HepG2 (cell line): ENCODE measurements at regions not wholly inside any gene's neighbourhood (a gene's known extent, or its start where the extent isn't known, plus 50 kb on each side); places are given as distances from the start of the nearest gene placed in this dataset.

Source experiments
- EP300 ChIP-seq, 3 experiments: sonication (generic) in 1 of 3; formaldehyde crosslinking in 1 of 3; IDR thresholded peaks; 2 replicates each; pipeline versions ENCODE4 v1.5.1 to v1.6.1; 2011 to 2020; ENCODE audit warnings: low read depth in 2 of 3, low read length in 2 of 3, borderline replicate concordance in 1 of 3, improper control_type of control experiment in 1 of 3, mild to moderate bottlenecking in 1 of 3, missing genetic modification reagents in 1 of 3, moderate library complexity in 1 of 3
- SIN3A ChIP-seq: IDR thresholded peaks from 2 replicates; pipeline ENCODE4 v1.6.1; 2011; ENCODE audit warnings: low read depth, mild to moderate bottlenecking, control low read depth, low read length, borderline replicate concordance
- ZFAT ChIP-seq: sonication (generic); formaldehyde crosslinking; conservative IDR thresholded peaks from 2 replicates; pipeline ENCODE4 v1.8.1; 2023; ENCODE audit warnings: missing genetic modification reagents, inconsistent platforms

DNA sequence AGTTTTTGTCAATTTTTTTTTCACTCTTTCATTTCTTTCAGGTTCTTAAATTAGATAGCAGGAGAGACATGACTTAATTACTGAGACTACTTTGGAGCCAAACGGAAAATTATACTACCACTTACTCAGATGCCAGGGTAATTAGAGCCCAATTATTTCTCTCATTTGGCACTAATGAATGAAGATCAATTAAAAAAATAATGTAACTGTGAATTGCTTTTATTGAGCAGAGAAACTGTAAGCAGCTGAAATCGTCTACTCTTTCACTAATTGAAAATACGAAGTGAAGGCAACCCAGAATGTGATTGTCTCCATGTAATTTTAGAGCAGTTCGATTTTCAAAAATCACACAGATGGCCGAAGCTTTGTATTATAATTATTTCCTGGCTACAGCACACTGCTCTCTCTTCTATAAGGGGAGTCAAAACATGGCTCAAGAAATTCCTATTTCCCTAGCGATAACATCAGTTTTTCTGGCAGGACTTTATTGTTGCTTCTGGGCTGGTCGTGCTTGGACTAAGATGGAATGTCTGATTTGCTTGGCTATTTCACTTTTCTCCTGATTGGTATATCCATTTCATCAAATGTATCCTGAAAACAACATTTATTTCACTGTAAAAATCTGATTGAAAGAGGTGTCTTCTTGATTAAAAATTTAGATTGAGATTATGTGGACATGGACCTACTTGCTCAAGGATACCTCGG is 55.8 kb upstream of the PDZRN3 start:
- no peak for TF ChIP-seq ZFAT (CRISPR knock-in tag)
- TF ChIP-seq EP300 (IDR thresholded peaks at IDR 0.05; ENCODE audit: low read depth in 2 of 2, low read length in 2 of 2): no peak
- TF ChIP-seq EP300 (CRISPR knock-in tag; IDR thresholded peaks at IDR 0.05; ENCODE audit: borderline replicate concordance): no peak
- TF ChIP-seq SIN3A: no peak
